GM06990 (cell line): ENCODE measurements at regions not wholly inside any gene's neighbourhood (a gene's known extent, or its start where the extent isn't known, plus 50 kb on each side); places are given as distances from the start of the nearest gene placed in this dataset.

Experiments used
- DNase-seq: peaks from one replicate; pipeline ENCODE4 v3.0.0-alpha.2; 2011; ENCODE audit not compliant: insufficient read length; ENCODE audit errors: extremely low read depth
- H3K27me3 ChIP-seq: replicated peaks from 2 replicates; pipeline ENCODE4 v1.6.0; 2011; ENCODE audit warnings: low read length; ENCODE audit not compliant: control insufficient read depth, insufficient read depth
- H3K36me3 ChIP-seq: 2 replicates; pipeline ENCODE4 v1.5.1; 2011; ENCODE audit warnings: low read length; ENCODE audit not compliant: control insufficient read depth, insufficient read depth
- H3K4me3 ChIP-seq: replicated peaks from 2 replicates; pipeline ENCODE4 v1.5.1; 2011; ENCODE audit warnings: low read depth, mild to moderate bottlenecking, control low read depth, low read length
- TF ChIP-seq, protein P1 (sequence below): IDR thresholded peaks from 2 replicates; pipeline ENCODE4 v1.5.1; 2011; ENCODE audit warnings: low read length, control low read depth, mild to moderate bottlenecking, inconsistent platforms; ENCODE audit not compliant: insufficient read depth, poor library complexity, severe bottlenecking

- DNase-seq, result no peak
- TF ChIP-seq, protein P1, sequence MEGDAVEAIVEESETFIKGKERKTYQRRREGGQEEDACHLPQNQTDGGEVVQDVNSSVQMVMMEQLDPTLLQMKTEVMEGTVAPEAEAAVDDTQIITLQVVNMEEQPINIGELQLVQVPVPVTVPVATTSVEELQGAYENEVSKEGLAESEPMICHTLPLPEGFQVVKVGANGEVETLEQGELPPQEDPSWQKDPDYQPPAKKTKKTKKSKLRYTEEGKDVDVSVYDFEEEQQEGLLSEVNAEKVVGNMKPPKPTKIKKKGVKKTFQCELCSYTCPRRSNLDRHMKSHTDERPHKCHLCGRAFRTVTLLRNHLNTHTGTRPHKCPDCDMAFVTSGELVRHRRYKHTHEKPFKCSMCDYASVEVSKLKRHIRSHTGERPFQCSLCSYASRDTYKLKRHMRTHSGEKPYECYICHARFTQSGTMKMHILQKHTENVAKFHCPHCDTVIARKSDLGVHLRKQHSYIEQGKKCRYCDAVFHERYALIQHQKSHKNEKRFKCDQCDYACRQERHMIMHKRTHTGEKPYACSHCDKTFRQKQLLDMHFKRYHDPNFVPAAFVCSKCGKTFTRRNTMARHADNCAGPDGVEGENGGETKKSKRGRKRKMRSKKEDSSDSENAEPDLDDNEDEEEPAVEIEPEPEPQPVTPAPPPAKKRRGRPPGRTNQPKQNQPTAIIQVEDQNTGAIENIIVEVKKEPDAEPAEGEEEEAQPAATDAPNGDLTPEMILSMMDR, result no peak
- Histone ChIP-seq H3K27me3 (no peaks in the 10 kb centered on the region), H3K36me3 (no peaks in the 10 kb centered on the region), H3K4me3 (no peak overlapping the region)
These were observed 127.6 kb upstream of the LINC00305 start for GRCh38 chr18:64276311-64277090.

- DNase-seq, result no peak
- Histone ChIP-seq H3K4me3 (no peak overlapping the region), H3K36me3 (no peaks in the 10 kb centered on the region), H3K27me3 (no peaks in the 10 kb centered on the region)
- TF ChIP-seq, protein P1, result no peak
These were observed 126.9 kb upstream of the LINC00305 start for GRCh38 chr18:64275593-64276300.

DNA sequence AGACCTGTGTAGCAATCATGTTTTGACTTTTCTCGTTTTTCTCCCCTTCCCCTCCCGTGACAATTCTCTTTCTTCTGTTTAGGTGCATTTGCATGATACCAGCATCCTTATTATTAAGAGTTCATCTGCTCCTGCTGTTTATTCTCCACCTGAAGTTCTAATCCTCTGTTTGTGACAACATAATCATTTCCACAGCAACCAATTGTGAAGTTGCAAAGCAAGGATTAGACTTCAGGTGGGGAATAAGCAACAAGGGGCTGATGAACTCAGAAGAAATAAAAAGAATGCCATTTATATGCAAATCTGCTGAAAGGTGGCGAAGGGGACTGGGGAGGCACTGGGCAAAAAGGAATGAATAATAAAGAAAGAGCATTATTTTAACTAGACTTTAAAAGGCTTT, 124.8 kb upstream of the LINC00305 start:
- Histone ChIP-seq H3K27me3 (no peaks in the 10 kb centered on the region), H3K4me3 (no peak overlapping the region), H3K36me3 (no peaks in the 10 kb centered on the region)
- DNase-seq, result no peak
- TF ChIP-seq, protein P1, result no peak

DNA sequence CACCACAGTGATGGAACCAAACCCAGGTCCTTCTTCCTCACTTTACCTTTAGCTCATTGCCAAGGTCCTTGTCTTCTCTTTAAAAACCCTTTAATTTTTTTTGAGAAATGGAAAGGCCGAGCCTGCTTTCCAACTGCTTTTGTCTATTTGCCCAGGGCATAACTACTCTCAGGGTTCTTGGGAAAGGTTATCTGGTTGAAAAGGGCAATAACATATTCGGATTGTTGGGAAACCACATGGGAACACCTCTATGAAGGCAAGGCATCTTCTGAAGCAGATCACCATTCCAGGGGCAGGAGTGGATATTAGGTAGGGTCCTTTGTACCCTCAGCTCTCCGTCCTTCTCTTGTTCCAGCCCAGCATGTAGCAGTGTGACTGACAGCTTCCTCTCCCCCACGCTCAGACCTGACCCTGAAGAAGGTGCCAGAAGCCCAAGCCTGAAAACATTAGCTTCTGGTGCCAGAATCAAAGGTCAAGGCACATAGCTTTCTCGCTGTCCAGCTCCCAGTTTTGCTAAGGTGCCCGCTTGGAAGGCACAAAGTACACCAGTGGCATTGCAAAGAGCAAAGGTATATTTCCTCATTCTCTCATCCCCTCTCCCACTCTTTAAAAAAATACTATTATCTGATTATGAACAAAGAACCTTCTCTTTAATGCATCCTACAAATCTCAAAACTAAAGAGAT, 123.2 kb upstream of the LINC00305 start:
- H3K36me3 ChIP-seq, result no peaks in the 10 kb centered on the region
- DNase-seq, result no peak
- TF ChIP-seq, protein P1, result no peak
- no peaks in the 10 kb centered on the region for H3K27me3 ChIP-seq
- no peak overlapping the region for H3K4me3 ChIP-seq

- Histone ChIP-seq H3K4me3 (no peak overlapping the region), H3K36me3 (no peaks in the 10 kb centered on the region), H3K27me3 (no peaks in the 10 kb centered on the region)
- TF ChIP-seq, protein P1, result no peak
- DNase-seq, result no peak
These were observed 122.4 kb upstream of the LINC00305 start for GRCh38 chr18:64271246-64271645.
